PFSK-1 (cell line): ENCODE measurements at regions not wholly inside any gene's neighbourhood (a gene's known extent, or its start where the extent isn't known, plus 50 kb on each side); places are given as distances from the start of the nearest gene placed in this dataset.

Experiments used
- FOXP2 ChIP-seq: optimal IDR thresholded peaks from 2 replicates; pipeline ENCODE3; 2011; ENCODE audit warnings: borderline replicate concordance, control low read depth, inconsistent platforms; ENCODE audit not compliant: insufficient read depth; ENCODE audit errors: extremely low read length, extremely low read depth
- POLR2AphosphoS5 ChIP-seq: IDR thresholded peaks from 2 replicates; pipeline ENCODE4 v1.6.1; 2012; ENCODE audit warnings: low read depth, mild to moderate bottlenecking, control low read depth, low read length, moderate library complexity
- REST ChIP-seq, 2 experiments: IDR thresholded peaks; 2 replicates each; pipeline versions ENCODE4 v1.6.1 to v1.8.0; 2011 to 2012; ENCODE audit warnings: low read depth in 2 of 2, low read length in 2 of 2, control low read depth in 1 of 2, inconsistent platforms in 1 of 2, mild to moderate bottlenecking in 1 of 2, moderate library complexity in 1 of 2; ENCODE audit not compliant: insufficient read depth in 1 of 2
- SIN3A ChIP-seq: IDR thresholded peaks from 2 replicates; pipeline ENCODE4 v1.6.1; 2012; ENCODE audit warnings: mild to moderate bottlenecking, low read length, moderate library complexity, borderline replicate concordance; ENCODE audit not compliant: insufficient read depth
- TAF1 ChIP-seq: IDR thresholded peaks from 2 replicates; pipeline ENCODE4 v1.6.1; 2012; ENCODE audit warnings: low read length, control low read depth, borderline replicate concordance; ENCODE audit not compliant: insufficient read depth

GRCh38 chr13:109999659-110000533 is 213.5 kb upstream of the IRS2 start:
- TF ChIP-seq FOXP2 (no peak), REST (IDR thresholded peaks at IDR 0.05; ENCODE audit: insufficient read depth in 1 of 2, low read depth in 2 of 2, low read length in 2 of 2) (no peak), TAF1 (no peak), SIN3A (no peak), POLR2AphosphoS5 (no peak)

- TF ChIP-seq FOXP2 (no peak), REST (IDR thresholded peaks at IDR 0.05; ENCODE audit: insufficient read depth in 1 of 2, low read depth in 2 of 2, low read length in 2 of 2) (no peak), POLR2AphosphoS5 (no peak), TAF1 (no peak), SIN3A (no peak)
Measured at GRCh38 chr13:109998684-109999533, 212.5 kb upstream of the IRS2 start.

- TF ChIP-seq POLR2AphosphoS5 (no peak), TAF1 (no peak), FOXP2 (no peak), REST (IDR thresholded peaks at IDR 0.05; ENCODE audit: insufficient read depth in 1 of 2, low read depth in 2 of 2, low read length in 2 of 2) (no peak), SIN3A (no peak)
Measured at GRCh38 chr13:109998037-109998436, 211.7 kb upstream of the IRS2 start.

GRCh38 chr13:109996404-109996960 is 210.1 kb upstream of the IRS2 start:
- no peak for TF ChIP-seq TAF1
- no peak for TF ChIP-seq REST (IDR thresholded peaks at IDR 0.05; ENCODE audit: insufficient read depth in 1 of 2, low read depth in 2 of 2, low read length in 2 of 2)
- no peak for TF ChIP-seq FOXP2
- no peak for TF ChIP-seq SIN3A
- TF ChIP-seq POLR2AphosphoS5 = no peak
